ENCODE measurements at regions not wholly inside any gene's neighbourhood (a gene's known extent, or its start where the extent isn't known, plus 50 kb on each side); places are given as distances from the start of the nearest gene placed in this dataset.

GRCh38 chr21:39115576-39116235, 67.5 kb downstream of the PSMG1 start:
- 65 to 74% methylated on average over 6 to 10 of the region's 10 CpGs for WGBS, 2 donors
- TF ChIP-seq CTCF (IDR thresholded peaks at IDR 0.05) (no peak), POLR2A (IDR thresholded peaks at IDR 0.05) (no peak)
- DNase-seq (no peak), ATAC-seq (no peak)
- Histone ChIP-seq H3K36me3 (replicated peaks in 1 of 2; ENCODE audit: insufficient read depth in 1 of 2, low read depth in 2 of 2) (no peaks in the 10 kb centered on the region), H3K27ac (no peak overlapping the region), H3K27me3 (no peaks in the 10 kb centered on the region), H3K4me1 (no peaks in the 10 kb centered on the region), H3K4me3 (no peak overlapping the region), H3K9me3 (no peaks in the 10 kb centered on the region)
- intact Hi-C loops (cut with DNase I) = no loop called here

- H3K4me3 ChIP-seq = no peak overlapping the region
- H3K4me1 ChIP-seq = no peaks in the 10 kb centered on the region
- no peaks in the 10 kb centered on the region for H3K9me3 ChIP-seq
- intact Hi-C loops (cut with DNase I) = no loop called here
- WGBS, 2 donors = 50 to 68% methylated on average over 10 to 11 of the region's 11 CpGs
- no peak overlapping the region for H3K27ac ChIP-seq
- ATAC-seq = no peak
- no peaks in the 10 kb centered on the region for H3K36me3 ChIP-seq (replicated peaks in 1 of 2; ENCODE audit: insufficient read depth in 1 of 2, low read depth in 2 of 2)
- TF ChIP-seq POLR2A (IDR thresholded peaks at IDR 0.05) (no peak), CTCF (IDR thresholded peaks at IDR 0.05) (no peak)
- no peak for DNase-seq
- no peaks in the 10 kb centered on the region for H3K27me3 ChIP-seq
These were observed 68.2 kb downstream of the PSMG1 start for GRCh38 chr21:39114871-39115575.

GRCh38 chr21:39111931-39112550, 71.2 kb downstream of the PSMG1 start:
- H3K4me1 ChIP-seq = no peaks in the 10 kb centered on the region
- no peak overlapping the region for H3K4me3 ChIP-seq
- TF ChIP-seq CTCF (IDR thresholded peaks at IDR 0.05) = no peak
- DNase-seq (no peak), ATAC-seq (no peak)
- WGBS, 2 donors = 62 to 63% methylated on average over 6 of the region's 6 CpGs
- no peaks in the 10 kb centered on the region for H3K27me3 ChIP-seq
- no peaks in the 10 kb centered on the region for H3K9me3 ChIP-seq
- intact Hi-C loops (cut with DNase I) = no loop called here
- no peaks in the 10 kb centered on the region for H3K36me3 ChIP-seq (replicated peaks in 1 of 2; ENCODE audit: insufficient read depth in 1 of 2, low read depth in 2 of 2)
- no peak overlapping the region for H3K27ac ChIP-seq

- ATAC-seq (no peak), DNase-seq (no peak)
- no peak overlapping the region for H3K4me3 ChIP-seq
- no peak for TF ChIP-seq CTCF (IDR thresholded peaks at IDR 0.05)
- TF ChIP-seq POLR2A (IDR thresholded peaks at IDR 0.05) = no peak
- no peaks in the 10 kb centered on the region for H3K27me3 ChIP-seq
- no peaks in the 10 kb centered on the region for H3K9me3 ChIP-seq
- intact Hi-C loops (cut with DNase I) = no loop called here
- no peak overlapping the region for H3K27ac ChIP-seq
- no peaks in the 10 kb centered on the region for H3K36me3 ChIP-seq (replicated peaks in 1 of 2; ENCODE audit: insufficient read depth in 1 of 2, low read depth in 2 of 2)
- H3K4me1 ChIP-seq = no peaks in the 10 kb centered on the region
- 60 to 67% methylated on average over 4 of the region's 4 CpGs for WGBS, 2 donors
These were observed 72.8 kb downstream of the PSMG1 start for GRCh38 chr21:39110431-39110830.

Measured in body of pancreas (tissue), 4 donors.